Colonic mucosa (tissue), 4 donors: ENCODE measurements at regions not wholly inside any gene's neighbourhood (a gene's known extent, or its start where the extent isn't known, plus 50 kb on each side); places are given as distances from the start of the nearest gene placed in this dataset.

Source experiments
- DNase-seq: peaks from one replicate; pipeline ENCODE4 v3.0.0-alpha.2; 2020
- H3K27ac ChIP-seq: fragments of 200-600 bp; one replicate; pipeline ENCODE4 v1.8.0; 2021
- H3K27me3 ChIP-seq: fragments of 200-600 bp; one replicate; pipeline ENCODE4 v1.8.0; 2021
- H3K36me3 ChIP-seq: fragments of 200-600 bp; one replicate; pipeline ENCODE4 v1.8.0; 2021
- H3K4me1 ChIP-seq: fragments of 200-600 bp; one replicate; pipeline ENCODE4 v1.8.0; 2021; ENCODE audit warnings: mild to moderate bottlenecking
- H3K4me3 ChIP-seq: fragments of 200-600 bp; one replicate; pipeline ENCODE4 v1.8.0; 2021
- H3K9ac ChIP-seq, 2 donors: one replicate each; pipeline ENCODE4 v1.7.0; 2013; ENCODE audit warnings: control low read depth in 2 of 2, low read depth in 2 of 2, low read length in 2 of 2
- H3K9me3 ChIP-seq: fragments of 200-600 bp; one replicate; pipeline ENCODE4 v1.8.0; 2021
- CTCF ChIP-seq: fragments of 200-600 bp; IDR thresholded peaks from one replicate; pipeline ENCODE4 v1.8.0; 2022; ENCODE audit warnings: antibody characterized with exemption, mild to moderate bottlenecking
- intact Hi-C: fragments of 100-400 bp; cut with DNase I; formaldehyde crosslinking; loops from one replicate; pipeline ENCODE4 v1.14.1; 2022
- donor health status: healthy.
- donor health status: DM: no; HTN: no; CAD: no.
- donor health status: DM: no; HTN: no; CAD: no.

DNA sequence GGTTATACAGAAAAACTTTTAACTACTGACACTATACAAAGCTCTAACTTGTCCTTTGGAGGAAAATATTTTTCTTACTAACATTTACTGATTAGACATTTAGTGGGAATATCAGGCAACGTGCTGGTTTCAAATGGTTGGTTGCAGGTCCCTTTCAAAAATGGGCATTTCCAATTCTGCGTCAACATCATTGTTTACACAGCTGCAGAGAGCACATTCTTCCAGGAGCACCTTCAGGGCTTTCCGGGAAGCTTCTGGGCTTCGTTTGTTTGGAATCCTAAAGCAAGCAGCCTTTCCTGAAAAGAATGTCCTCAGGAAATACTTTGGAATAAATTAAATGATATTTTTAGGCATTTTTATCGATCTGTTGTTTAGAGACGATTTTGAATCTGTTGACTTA, 289.7 kb downstream of the TRIML1 start:
- no peaks in the 10 kb centered on the region for H3K9me3 ChIP-seq
- H3K36me3 ChIP-seq = no peaks in the 10 kb centered on the region
- no peak overlapping the region for H3K9ac ChIP-seq
- no peaks in the 10 kb centered on the region for H3K27me3 ChIP-seq
- no peak overlapping the region for H3K27ac ChIP-seq
- H3K4me3 ChIP-seq = no peak overlapping the region
- TF ChIP-seq CTCF = no peak
- no peak for DNase-seq
- intact Hi-C loops = no loop called here
- H3K4me1 ChIP-seq = no peaks in the 10 kb centered on the region

DNA sequence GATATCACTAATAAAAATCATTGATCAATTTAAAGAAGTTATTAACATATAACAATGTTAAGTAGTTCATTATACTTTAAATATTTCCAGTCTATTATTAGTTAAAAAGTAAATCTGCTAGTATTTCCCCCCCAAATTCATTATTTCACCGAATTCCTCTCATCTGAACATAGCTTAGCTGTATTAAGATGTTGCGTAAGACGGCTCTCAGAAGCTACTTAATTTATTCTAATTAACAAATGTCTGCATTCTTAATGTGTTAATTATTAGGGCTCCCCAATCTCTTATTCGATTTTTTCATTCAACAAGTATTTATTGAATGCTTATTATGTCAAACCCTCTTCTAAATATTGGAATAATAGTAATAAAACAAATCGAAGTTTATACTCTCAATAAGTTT, 290.7 kb downstream of the TRIML1 start:
- Histone ChIP-seq H3K4me3 (no peak overlapping the region), H3K27me3 (no peaks in the 10 kb centered on the region), H3K9me3 (no peaks in the 10 kb centered on the region), H3K27ac (no peak overlapping the region), H3K4me1 (no peaks in the 10 kb centered on the region), H3K9ac (no peak overlapping the region), H3K36me3 (no peaks in the 10 kb centered on the region)
- no peak for DNase-seq
- intact Hi-C loops = no loop called here
- no peak for TF ChIP-seq CTCF

GRCh38 chr4:188430384-188430783, 291.1 kb downstream of the TRIML1 start:
- intact Hi-C loops = no loop called here
- Histone ChIP-seq H3K9me3 (no peaks in the 10 kb centered on the region), H3K27ac (no peak overlapping the region), H3K27me3 (no peaks in the 10 kb centered on the region), H3K4me1 (no peaks in the 10 kb centered on the region), H3K9ac (no peak overlapping the region), H3K4me3 (no peak overlapping the region), H3K36me3 (no peaks in the 10 kb centered on the region)
- no peak for TF ChIP-seq CTCF
- no peak for DNase-seq

DNA sequence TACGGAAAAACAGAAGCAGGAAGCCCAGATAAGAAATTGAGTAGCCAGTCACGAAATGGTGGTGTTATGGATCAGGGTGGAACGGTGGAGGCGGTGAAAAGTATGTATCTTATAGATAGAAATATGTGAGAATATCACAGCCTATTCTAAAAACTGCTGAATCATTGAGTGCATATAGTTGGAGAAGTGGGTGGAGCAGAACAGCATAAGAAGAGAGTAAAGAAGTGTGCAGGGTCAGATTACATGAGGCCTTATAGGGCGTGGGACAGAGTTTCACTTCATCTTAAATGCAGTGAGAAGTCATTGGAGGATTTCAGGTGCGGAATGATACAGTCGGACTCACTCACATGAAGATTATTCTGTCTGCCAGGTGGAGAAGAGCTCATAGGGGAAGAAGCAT, 293.1 kb downstream of the TRIML1 start:
- Histone ChIP-seq H3K36me3 (no peaks in the 10 kb centered on the region), H3K4me1 (no peaks in the 10 kb centered on the region), H3K9me3 (no peaks in the 10 kb centered on the region), H3K27me3 (no peaks in the 10 kb centered on the region), H3K4me3 (no peak overlapping the region), H3K27ac (no peak overlapping the region), H3K9ac (no peak overlapping the region)
- DNase-seq = no peak
- intact Hi-C loops = no loop called here
- TF ChIP-seq CTCF = no peak

DNA sequence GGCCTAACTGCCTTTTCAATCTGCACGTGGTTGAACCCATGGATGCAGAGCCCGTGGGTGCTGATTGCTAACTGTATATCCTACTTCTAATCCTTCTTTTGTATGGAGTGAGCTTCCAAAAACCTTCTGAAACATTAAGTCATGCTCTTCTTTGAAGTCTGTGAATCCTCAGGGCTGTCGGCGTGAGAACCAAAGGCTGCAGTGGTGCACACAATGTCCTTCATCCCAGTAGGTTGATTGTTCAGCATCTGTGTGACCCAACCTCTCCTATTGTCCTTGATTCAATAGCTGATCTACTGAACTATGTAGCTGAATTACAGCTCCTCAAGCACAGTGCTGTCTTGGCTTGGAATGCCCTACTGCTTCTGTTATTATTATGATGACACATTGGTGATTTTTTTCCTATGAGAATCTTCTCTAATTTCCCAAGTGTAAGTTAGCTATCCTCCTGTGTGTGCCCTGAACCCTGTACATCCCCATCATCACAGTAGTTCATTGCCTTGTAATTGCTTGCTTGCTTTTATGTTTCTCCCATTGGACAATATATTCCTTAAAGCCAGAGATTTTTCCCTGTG, 294.6 kb downstream of the TRIML1 start:
- Histone ChIP-seq H3K4me3 (no peak overlapping the region), H3K9ac (no peak overlapping the region), H3K4me1 (no peaks in the 10 kb centered on the region), H3K27ac (no peak overlapping the region), H3K9me3 (no peaks in the 10 kb centered on the region), H3K27me3 (no peaks in the 10 kb centered on the region), H3K36me3 (no peaks in the 10 kb centered on the region)
- no peak for DNase-seq
- intact Hi-C loops = no loop called here
- TF ChIP-seq CTCF = no peak
